ENCODE measurements at regions not wholly inside any gene's neighbourhood (a gene's known extent, or its start where the extent isn't known, plus 50 kb on each side); places are given as distances from the start of the nearest gene placed in this dataset.

- Histone ChIP-seq H3K4me1 (ENCODE audit: insufficient read depth) (no peaks in the 10 kb centered on the region), H3F3A (replicated peaks; ENCODE audit: low read depth) (no peaks in the 10 kb centered on the region), H3K27ac (ENCODE audit: low read depth) (no peak overlapping the region), H3K27me3 (ENCODE audit: insufficient read depth) (no peaks in the 10 kb centered on the region), H3K4me2 (no peak overlapping the region), H2AFZ (no peak overlapping the region), H3K4me3 (no peak overlapping the region), H3K36me3 (ENCODE audit: insufficient read depth) (no peaks in the 10 kb centered on the region), H4K20me1 (replicated peaks; ENCODE audit: insufficient read depth) (no peaks in the 10 kb centered on the region), H3K9me2 (ENCODE audit: insufficient read depth) (peaks cover 25% of the 10 kb centered on the region), H3K79me2 (replicated peaks; ENCODE audit: insufficient read depth) (no peaks in the 10 kb centered on the region)
- Mint-ChIP-seq H3K9me3 (no peaks in the 10 kb centered on the region), H3K36me3 (ENCODE audit: low read depth) (no peaks in the 10 kb centered on the region), H3K27me3 (ENCODE audit: insufficient read depth, low read depth, poor library complexity) (peaks cover 9% of the 10 kb centered on the region), H3K4me1 (no peaks in the 10 kb centered on the region; the same call in 2 of the 3 replicates), H3K27ac (no peak overlapping the region), H3K4me3 (no peak overlapping the region)
- ATAC-seq (no peak), DNase-seq (ENCODE audit: low spot score) (no peak)
- TF ChIP-seq NANOG (IDR thresholded peaks at IDR 0.05; ENCODE audit: borderline replicate concordance) (no peak), EZH2phosphoT487 (IDR thresholded peaks at IDR 0.05; ENCODE audit: unreplicated experiment) (no peak), ZNF114 (CRISPR knock-in tag; IDR thresholded peaks at IDR 0.05) (no peak), POLR2AphosphoS5 (IDR thresholded peaks at IDR 0.05; ENCODE audit: low read depth) (no peak), ZNF462 (CRISPR knock-in tag; IDR thresholded peaks at IDR 0.05) (no peak), STAT1 (IDR thresholded peaks at IDR 0.05; ENCODE audit: unreplicated experiment) (no peak), CTCF (conservative IDR thresholded peaks at IDR 0.05; ENCODE audit: low read depth in 2 of 2) (no peak), REST (IDR thresholded peaks at IDR 0.05; ENCODE audit: unreplicated experiment) (no peak), JUNB (IDR thresholded peaks at IDR 0.05; ENCODE audit: unreplicated experiment) (no peak), ZNF331 (CRISPR knock-in tag; IDR thresholded peaks at IDR 0.05; ENCODE audit: low read depth) (no peak), EZH2 (IDR thresholded peaks at IDR 0.05; ENCODE audit: low read depth, unreplicated experiment) (no peak), CREB1 (CRISPR knock-in tag; IDR thresholded peaks at IDR 0.05; ENCODE audit: low read depth) (no peak), ETS1 (IDR thresholded peaks at IDR 0.05) (no peak)
These were observed 127.3 kb upstream of the POU3F1 start for GRCh38 chr1:38173848-38174247.

Data from GM23338 (cell line).